Fibroblast of villous mesenchyme (primary cell): ENCODE measurements at regions not wholly inside any gene's neighbourhood (a gene's known extent, or its start where the extent isn't known, plus 50 kb on each side); places are given as distances from the start of the nearest gene placed in this dataset.

Source experiments
- DNase-seq: peaks from one replicate; pipeline ENCODE4 v3.0.0-alpha.2; 2010; ENCODE audit warnings: low read depth
- H3K4me3 ChIP-seq: 2 replicates; pipeline ENCODE4 v1.5.1; 2011; ENCODE audit warnings: low read depth, mild to moderate bottlenecking, low read length
- CTCF ChIP-seq: IDR thresholded peaks from 2 replicates; pipeline ENCODE4 v1.5.1; 2012; ENCODE audit warnings: low read depth, mild to moderate bottlenecking, low read length; ENCODE audit not compliant: insufficient read depth

- TF ChIP-seq CTCF = no peak
- DNase-seq = no peak
Observed at GRCh38 chr1:173427146-173428054, 49.7 kb upstream of the PRDX6 start.

More at GRCh38 chr1:173427146-173428054, 49.7 kb upstream of the PRDX6 start:
- H3K4me3 ChIP-seq = no peak overlapping the region
